Adipocyte (in vitro differentiated cells): ENCODE measurements at regions not wholly inside any gene's neighbourhood (a gene's known extent, or its start where the extent isn't known, plus 50 kb on each side); places are given as distances from the start of the nearest gene placed in this dataset.
"Not testable (repeated sequence)": the region's sequence is repeated elsewhere in the genome, so short reads cannot be mapped to it uniquely, and the experiment has no call there.

ENCODE experiments used
- DNase-seq: peaks from one replicate; pipeline ENCODE4 v3.0.0-alpha.2; 2015; ENCODE audit warnings: low read depth
- H3K27me3 ChIP-seq: replicated peaks from 2 replicates; pipeline ENCODE4 v1.7.0; 2013; ENCODE audit warnings: mild to moderate bottlenecking, low read length, moderate library complexity; ENCODE audit not compliant: control insufficient read depth, insufficient read depth
- H3K36me3 ChIP-seq: 2 replicates; pipeline ENCODE4 v1.7.0; 2013; ENCODE audit warnings: low read length, mild to moderate bottlenecking, moderate library complexity; ENCODE audit not compliant: control insufficient read depth, insufficient read depth, severe bottlenecking
- H3K4me1 ChIP-seq: 2 replicates; pipeline ENCODE4 v1.7.0; 2013; ENCODE audit warnings: mild to moderate bottlenecking, low read length, moderate library complexity; ENCODE audit not compliant: control insufficient read depth, insufficient read depth
- H3K4me3 ChIP-seq: 2 replicates; pipeline ENCODE4 v1.7.0; 2013; ENCODE audit warnings: mild to moderate bottlenecking, low read length, moderate library complexity
- H3K9ac ChIP-seq: 2 replicates; pipeline ENCODE4 v1.7.0; 2013; ENCODE audit warnings: mild to moderate bottlenecking, low read length, moderate library complexity
- H3K9me3 ChIP-seq: 2 replicates; pipeline ENCODE4 v1.7.0; 2013; ENCODE audit warnings: mild to moderate bottlenecking, low read length, moderate library complexity; ENCODE audit not compliant: control insufficient read depth

DNA sequence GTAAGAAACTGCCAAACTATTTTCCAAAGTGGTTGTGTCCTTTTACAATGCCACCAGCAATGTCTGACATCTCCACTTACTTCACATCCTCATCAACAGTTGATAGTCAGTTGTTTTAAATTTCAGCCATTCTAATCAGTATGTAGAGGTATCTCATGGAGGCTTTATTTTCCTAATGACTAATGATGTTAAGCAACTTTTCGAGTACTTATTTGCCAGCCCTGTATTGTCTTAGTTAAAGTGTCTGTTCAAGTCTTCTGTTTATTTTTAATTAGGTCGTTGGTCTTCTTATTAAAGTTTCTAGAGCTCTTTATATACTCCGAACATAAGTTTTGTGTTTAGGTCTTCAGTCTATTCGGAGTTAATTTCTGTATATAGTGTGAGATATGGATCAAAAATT is 54.9 kb upstream of the NBPF12 start:
- H3K27me3 ChIP-seq, DNase-seq, H3K9me3 ChIP-seq, H3K9ac ChIP-seq, H3K4me3 ChIP-seq, H3K36me3 ChIP-seq, H3K4me1 ChIP-seq: not testable (repeated sequence)

DNA sequence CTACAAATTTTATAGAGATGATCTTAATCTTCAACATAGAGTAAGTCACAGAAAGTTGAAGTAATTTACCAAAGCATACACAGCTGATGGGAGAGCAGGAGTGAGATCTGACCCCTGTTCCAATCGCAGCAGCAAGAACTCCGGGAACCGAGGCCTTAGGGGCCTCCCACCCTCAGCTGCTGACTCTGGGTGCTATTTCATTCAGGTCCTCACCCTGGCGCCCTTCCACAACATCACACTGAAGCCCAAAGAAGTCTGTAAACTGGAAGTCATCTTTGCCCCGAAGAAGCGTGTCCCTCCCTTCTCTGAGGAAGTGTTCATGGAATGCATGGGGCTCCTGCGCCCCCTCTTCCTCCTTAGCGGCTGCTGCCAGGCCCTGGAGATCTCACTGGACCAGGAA is 57.0 kb upstream of the NBPF12 start:
- not testable (repeated sequence) for H3K9me3 ChIP-seq, H3K9ac ChIP-seq, H3K4me1 ChIP-seq, H3K4me3 ChIP-seq, DNase-seq, H3K27me3 ChIP-seq, H3K36me3 ChIP-seq

DNA sequence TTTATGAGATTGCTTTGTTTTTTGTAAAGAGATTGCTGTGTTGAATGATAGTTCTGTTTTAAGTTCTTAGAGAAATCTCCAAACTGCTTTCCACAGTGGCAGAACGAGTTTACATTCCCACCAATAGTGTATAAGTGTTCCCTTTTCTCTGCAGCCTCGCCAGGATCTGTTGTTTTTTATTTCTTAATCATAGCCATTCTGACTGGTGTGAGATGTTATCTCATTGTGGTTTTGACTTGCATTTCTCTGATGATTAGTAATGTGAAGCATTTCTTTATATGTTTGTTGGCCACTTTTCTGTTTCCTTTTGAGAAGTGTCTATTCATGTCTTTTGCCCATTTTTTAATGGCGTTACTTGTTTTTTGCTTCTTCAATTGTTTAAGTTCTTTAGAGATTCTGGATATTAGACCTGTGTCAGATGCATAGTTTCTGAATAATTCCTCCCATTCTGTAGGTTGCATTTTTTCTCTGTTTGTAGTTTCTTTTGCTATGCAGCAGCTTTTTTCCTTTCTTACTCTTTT is 74.3 kb upstream of the NBPF12 start:
- H3K4me3 ChIP-seq, H3K27me3 ChIP-seq, H3K36me3 ChIP-seq, DNase-seq, H3K9me3 ChIP-seq, H3K4me1 ChIP-seq, H3K9ac ChIP-seq: not testable (repeated sequence)

DNA sequence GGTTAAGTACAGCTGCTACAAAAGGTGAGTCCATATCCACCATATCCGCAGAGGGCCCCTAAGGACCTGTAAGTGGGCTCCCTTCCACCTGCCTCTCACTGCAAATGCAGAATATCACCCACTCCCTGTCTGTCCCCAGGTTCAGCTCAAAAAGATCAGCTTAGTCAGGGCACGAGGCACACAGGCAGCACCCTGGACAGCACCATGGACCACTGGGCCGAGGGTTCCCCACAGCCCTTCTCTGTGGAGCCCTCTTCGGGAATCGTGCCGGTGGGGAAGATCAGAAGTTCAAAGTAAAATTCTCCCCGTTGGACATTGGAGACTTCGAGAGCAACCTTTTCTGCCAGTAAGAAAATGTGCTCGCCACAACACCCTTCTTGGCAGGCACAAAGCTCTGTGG is 85.0 kb upstream of the NBPF12 start:
- H3K9me3 ChIP-seq, H3K36me3 ChIP-seq, H3K9ac ChIP-seq, H3K4me3 ChIP-seq, H3K4me1 ChIP-seq, H3K27me3 ChIP-seq, DNase-seq: not testable (repeated sequence)

- not testable (repeated sequence) for DNase-seq, H3K27me3 ChIP-seq, H3K36me3 ChIP-seq, H3K9me3 ChIP-seq, H3K4me3 ChIP-seq, H3K9ac ChIP-seq, H3K4me1 ChIP-seq
These were observed 87.7 kb upstream of the NBPF12 start for GRCh38 chr1:146850352-146850889.

DNA sequence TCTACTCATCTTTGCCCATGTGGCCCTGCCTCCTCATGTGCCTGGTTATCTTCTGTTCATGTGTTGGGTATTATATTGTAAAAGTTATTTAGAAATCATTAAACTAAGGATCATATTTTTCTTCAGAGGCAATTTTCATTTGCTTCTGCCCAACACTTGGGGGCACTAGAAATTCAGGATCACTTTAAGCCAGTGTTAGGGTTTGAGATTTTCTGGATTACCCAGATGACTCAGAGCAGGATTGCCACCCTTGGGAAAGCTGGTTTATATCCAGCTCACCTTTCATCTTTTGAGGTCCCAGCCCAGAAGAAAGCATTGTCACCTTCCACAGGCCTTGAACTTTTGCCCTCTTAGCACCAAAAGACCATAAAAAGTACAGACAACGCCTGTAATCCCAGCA is 99.4 kb upstream of the NBPF12 start:
- H3K9me3 ChIP-seq, H3K27me3 ChIP-seq, H3K4me1 ChIP-seq, H3K36me3 ChIP-seq, H3K9ac ChIP-seq, DNase-seq, H3K4me3 ChIP-seq: not testable (repeated sequence)

DNA sequence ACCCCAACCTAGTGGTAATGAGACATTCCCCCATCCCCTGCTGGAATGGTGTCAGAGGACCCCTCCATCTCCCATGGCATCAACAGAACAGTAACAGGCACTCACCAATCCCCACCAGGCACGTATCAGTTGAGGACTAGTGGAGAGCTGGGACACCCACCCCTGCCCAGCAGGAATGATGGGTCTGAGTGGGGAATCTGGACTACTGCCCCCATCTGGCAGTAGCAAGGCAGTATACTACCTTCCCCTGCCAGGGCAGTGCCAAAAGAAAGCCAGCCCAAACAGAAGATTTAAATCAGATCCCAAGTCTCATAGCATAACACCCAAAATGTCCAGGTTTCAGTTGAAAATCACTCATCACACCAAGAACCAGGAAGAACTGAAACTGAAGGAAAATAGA is 111.2 kb upstream of the NBPF12 start:
- H3K36me3 ChIP-seq, H3K9me3 ChIP-seq, H3K27me3 ChIP-seq, H3K4me3 ChIP-seq, H3K4me1 ChIP-seq, DNase-seq, H3K9ac ChIP-seq: not testable (repeated sequence)

DNA sequence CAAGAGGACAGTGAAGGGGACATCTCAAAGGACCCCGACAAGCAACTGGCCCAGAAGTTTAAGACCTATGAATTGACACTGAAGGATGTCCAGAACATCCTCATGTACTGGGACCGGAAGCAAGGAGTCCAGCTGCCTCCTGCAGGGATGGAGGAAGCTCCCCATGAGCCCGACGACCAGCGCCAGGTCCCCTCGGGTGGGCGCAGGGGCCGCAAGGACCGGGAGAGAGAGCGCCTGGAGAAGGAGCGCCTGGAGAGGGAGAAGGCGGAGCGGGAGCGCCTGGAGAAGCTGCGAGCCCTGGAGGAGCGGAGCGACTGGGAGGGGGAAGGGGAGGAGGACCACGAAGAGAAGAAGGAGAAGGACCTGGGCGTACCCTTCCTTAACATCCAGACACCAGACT is 143.9 kb upstream of the NBPF12 start:
- not testable (repeated sequence) for H3K36me3 ChIP-seq, H3K9ac ChIP-seq, DNase-seq, H3K4me3 ChIP-seq, H3K27me3 ChIP-seq, H3K9me3 ChIP-seq, H3K4me1 ChIP-seq

DNA sequence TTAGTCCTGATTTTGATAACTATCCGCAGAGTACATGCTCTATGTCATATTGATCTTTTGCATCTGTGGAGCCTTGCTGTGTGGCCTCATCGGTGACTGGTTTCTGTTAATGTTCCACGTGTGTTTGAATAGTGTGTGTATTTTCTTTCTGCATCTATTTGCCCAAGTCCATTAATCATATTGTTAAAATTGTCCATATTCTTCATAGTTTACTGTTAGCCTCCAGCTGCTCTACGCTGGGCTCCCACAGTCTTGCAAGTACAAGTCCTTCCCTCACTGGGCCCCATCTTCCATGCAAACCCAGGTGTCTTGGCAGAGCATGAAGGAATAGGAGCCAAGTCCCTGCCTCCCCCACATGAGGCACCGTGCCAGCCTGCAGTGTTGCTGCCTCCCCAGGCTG is 145.4 kb upstream of the NBPF12 start:
- not testable (repeated sequence) for H3K9ac ChIP-seq, H3K36me3 ChIP-seq, H3K4me1 ChIP-seq

GRCh38 chr1:146784212-146784940 is 153.7 kb upstream of the NBPF12 start:
- not testable (repeated sequence) for H3K36me3 ChIP-seq, H3K4me1 ChIP-seq, H3K27me3 ChIP-seq, H3K9me3 ChIP-seq, H3K4me3 ChIP-seq, DNase-seq, H3K9ac ChIP-seq

More for the DNA sequence above, 145.4 kb upstream of the NBPF12 start:
- H3K9me3 ChIP-seq, DNase-seq, H3K27me3 ChIP-seq, H3K4me3 ChIP-seq: not testable (repeated sequence)

- not testable (repeated sequence) for H3K9me3 ChIP-seq, H3K4me3 ChIP-seq, H3K4me1 ChIP-seq, DNase-seq, H3K36me3 ChIP-seq, H3K9ac ChIP-seq, H3K27me3 ChIP-seq
These were observed 156.9 kb upstream of the NBPF12 start for GRCh38 chr1:146781235-146781634.
